ENCODE measurements at regions not wholly inside any gene's neighbourhood (a gene's known extent, or its start where the extent isn't known, plus 50 kb on each side); places are given as distances from the start of the nearest gene placed in this dataset.

- Histone ChIP-seq H3K36me3 (ENCODE audit: control insufficient read depth in 2 of 2, extremely low read depth in 1 of 2, insufficient read depth in 1 of 2, low read length in 1 of 2) (no peaks in the 10 kb centered on the region), H3K4me3 (ENCODE audit: control insufficient read depth in 1 of 2, extremely low read depth in 1 of 2, low read length in 1 of 2) (no peak overlapping the region), H3K4me1 (ENCODE audit: control insufficient read depth in 1 of 2, extremely low read depth in 1 of 2, insufficient read depth in 2 of 2, low read length in 2 of 2) (no peaks in the 10 kb centered on the region), H3K27me3 (replicated peaks in 1 of 2; ENCODE audit: control insufficient read depth in 2 of 2, extremely low read depth in 1 of 2, insufficient read depth in 2 of 2, low read length in 1 of 2) (no peaks in the 10 kb centered on the region), H3K9me3 (no peaks in the 10 kb centered on the region), H3K27ac (ENCODE audit: low read length) (no peak overlapping the region)
- ChIA-PET CTCF (no interaction called here), POLR2A (no interaction called here)
- Mint-ChIP-seq H3K27ac (no peak overlapping the region), H3K4me1 (peaks cover 0 to 7% (median 4%) of the 10 kb centered on the region in 3 donors), H3K27me3 (no peaks in the 10 kb centered on the region), H3K4me3 (no peak overlapping the region), H3K9me3 (peaks cover 0 to 17% (median 3%) of the 10 kb centered on the region in 3 donors), H3K36me3 (no peaks in the 10 kb centered on the region)
- 17% methylated on average over 1 of the region's 3 CpGs for WGBS (ENCODE audit: insufficient coverage)
- DNase-seq (no peak), ATAC-seq (replicated peaks in 1 of 4) (no peak)
Measured at GRCh38 chr12:40502322-40502721, 189.9 kb upstream of the CNTN1 start.

GRCh38 chr12:40505327-40505726, 186.9 kb upstream of the CNTN1 start:
- DNase-seq (no peak), ATAC-seq (replicated peaks in 1 of 4) (no peak)
- ChIA-PET POLR2A (no interaction called here), CTCF (no interaction called here)
- Mint-ChIP-seq H3K36me3 (no peaks in the 10 kb centered on the region), H3K9me3 (peaks cover 0 to 13% (median 3%) of the 10 kb centered on the region in 3 donors), H3K4me3 (no peak overlapping the region), H3K27me3 (no peaks in the 10 kb centered on the region), H3K27ac (no peak overlapping the region), H3K4me1 (peaks cover 0 to 7% (median 4%) of the 10 kb centered on the region in 3 donors)
- no peak overlapping the region for H3K27ac ChIP-seq (ENCODE audit: low read length)
- no CpG with 5 or more reads among the region's 1 CpG for WGBS (ENCODE audit: insufficient coverage)
- no peak overlapping the region for H3K4me3 ChIP-seq (ENCODE audit: control insufficient read depth in 1 of 2, extremely low read depth in 1 of 2, low read length in 1 of 2)
- no peaks in the 10 kb centered on the region for H3K27me3 ChIP-seq (replicated peaks in 1 of 2; ENCODE audit: control insufficient read depth in 2 of 2, extremely low read depth in 1 of 2, insufficient read depth in 2 of 2, low read length in 1 of 2)
- no peaks in the 10 kb centered on the region for H3K36me3 ChIP-seq (ENCODE audit: control insufficient read depth in 2 of 2, extremely low read depth in 1 of 2, insufficient read depth in 1 of 2, low read length in 1 of 2)
- H3K4me1 ChIP-seq (ENCODE audit: control insufficient read depth in 1 of 2, extremely low read depth in 1 of 2, insufficient read depth in 2 of 2, low read length in 2 of 2): no peaks in the 10 kb centered on the region
- H3K9me3 ChIP-seq: no peaks in the 10 kb centered on the region

- no peak for DNase-seq
- no CpG with 5 or more reads among the region's 1 CpG for WGBS (ENCODE audit: insufficient coverage)
Measured at GRCh38 chr12:40508421-40508820, 183.8 kb upstream of the CNTN1 start.

GRCh38 chr12:40511341-40511740, 180.9 kb upstream of the CNTN1 start:
- Histone ChIP-seq H3K9me3 (no peaks in the 10 kb centered on the region), H3K27ac (ENCODE audit: low read length) (no peak overlapping the region), H3K4me1 (ENCODE audit: control insufficient read depth in 1 of 2, extremely low read depth in 1 of 2, insufficient read depth in 2 of 2, low read length in 2 of 2) (no peaks in the 10 kb centered on the region), H3K27me3 (replicated peaks in 1 of 2; ENCODE audit: control insufficient read depth in 2 of 2, extremely low read depth in 1 of 2, insufficient read depth in 2 of 2, low read length in 1 of 2) (no peaks in the 10 kb centered on the region), H3K4me3 (ENCODE audit: control insufficient read depth in 1 of 2, extremely low read depth in 1 of 2, low read length in 1 of 2) (no peak overlapping the region), H3K36me3 (ENCODE audit: control insufficient read depth in 2 of 2, extremely low read depth in 1 of 2, insufficient read depth in 1 of 2, low read length in 1 of 2) (no peaks in the 10 kb centered on the region)
- Mint-ChIP-seq H3K4me1 (no peaks in the 10 kb centered on the region), H3K27me3 (no peaks in the 10 kb centered on the region), H3K27ac (no peak overlapping the region), H3K36me3 (no peaks in the 10 kb centered on the region), H3K4me3 (no peak overlapping the region), H3K9me3 (no peaks in the 10 kb centered on the region)
- WGBS (ENCODE audit: insufficient coverage): 60% methylated on average over 1 of the region's 5 CpGs
- POLR2A ChIA-PET: no interaction called here
- ATAC-seq (replicated peaks in 1 of 4): no peak
- CTCF ChIA-PET: no interaction called here
- no peak for DNase-seq

More at GRCh38 chr12:40508421-40508820, 183.8 kb upstream of the CNTN1 start:
- H3K4me1 ChIP-seq (ENCODE audit: control insufficient read depth in 1 of 2, extremely low read depth in 1 of 2, insufficient read depth in 2 of 2, low read length in 2 of 2): no peaks in the 10 kb centered on the region
- H3K9me3 ChIP-seq: no peaks in the 10 kb centered on the region
- Mint-ChIP-seq H3K27me3 (no peaks in the 10 kb centered on the region), H3K27ac (no peak overlapping the region), H3K4me3 (no peak overlapping the region), H3K4me1 (peaks cover 0 to 7% (median 4%) of the 10 kb centered on the region in 3 donors), H3K36me3 (no peaks in the 10 kb centered on the region), H3K9me3 (peaks cover 0 to 10% (median 3%) of the 10 kb centered on the region in 3 donors)
- H3K27me3 ChIP-seq (replicated peaks in 1 of 2; ENCODE audit: control insufficient read depth in 2 of 2, extremely low read depth in 1 of 2, insufficient read depth in 2 of 2, low read length in 1 of 2): no peaks in the 10 kb centered on the region
- H3K27ac ChIP-seq (ENCODE audit: low read length): no peak overlapping the region
- CTCF ChIA-PET: no interaction called here
- no peak for ATAC-seq (replicated peaks in 1 of 4)
- POLR2A ChIA-PET: no interaction called here
- H3K36me3 ChIP-seq (ENCODE audit: control insufficient read depth in 2 of 2, extremely low read depth in 1 of 2, insufficient read depth in 1 of 2, low read length in 1 of 2): no peaks in the 10 kb centered on the region
- H3K4me3 ChIP-seq (ENCODE audit: control insufficient read depth in 1 of 2, extremely low read depth in 1 of 2, low read length in 1 of 2): no peak overlapping the region

GRCh38 chr12:40515041-40515816, 177.0 kb upstream of the CNTN1 start:
- CTCF ChIA-PET: no interaction called here
- H3K27me3 Mint-ChIP-seq: no peaks in the 10 kb centered on the region

GRCh38 chr12:40522837-40523236, 169.4 kb upstream of the CNTN1 start:
- 100% methylated on average over 1 of the region's 3 CpGs for WGBS (ENCODE audit: insufficient coverage)
- CTCF ChIA-PET: no interaction called here
- POLR2A ChIA-PET: no interaction called here
- no peak overlapping the region for H3K27ac Mint-ChIP-seq
- Histone ChIP-seq H3K4me1 (ENCODE audit: control insufficient read depth in 1 of 2, extremely low read depth in 1 of 2, insufficient read depth in 2 of 2, low read length in 2 of 2) (no peaks in the 10 kb centered on the region), H3K27ac (ENCODE audit: low read length) (no peak overlapping the region), H3K9me3 (no peaks in the 10 kb centered on the region), H3K4me3 (ENCODE audit: control insufficient read depth in 1 of 2, extremely low read depth in 1 of 2, low read length in 1 of 2) (no peak overlapping the region), H3K36me3 (ENCODE audit: control insufficient read depth in 2 of 2, extremely low read depth in 1 of 2, insufficient read depth in 1 of 2, low read length in 1 of 2) (no peaks in the 10 kb centered on the region), H3K27me3 (replicated peaks in 1 of 2; ENCODE audit: control insufficient read depth in 2 of 2, extremely low read depth in 1 of 2, insufficient read depth in 2 of 2, low read length in 1 of 2) (no peaks in the 10 kb centered on the region)
- H3K27me3 Mint-ChIP-seq: no peaks in the 10 kb centered on the region
- no peak for ATAC-seq (replicated peaks in 1 of 4)
- H3K9me3 Mint-ChIP-seq: peaks cover 0 to 7% (median 0%) of the 10 kb centered on the region in 3 donors
- DNase-seq: no peak
- H3K4me1 Mint-ChIP-seq: no peaks in the 10 kb centered on the region
- H3K36me3 Mint-ChIP-seq: no peaks in the 10 kb centered on the region
- H3K4me3 Mint-ChIP-seq: no peak overlapping the region

More at GRCh38 chr12:40515041-40515816, 177.0 kb upstream of the CNTN1 start:
- H3K4me3 Mint-ChIP-seq: no peak overlapping the region
- no peaks in the 10 kb centered on the region for H3K9me3 Mint-ChIP-seq
- no peak for DNase-seq
- no peak for ATAC-seq (replicated peaks in 1 of 4)
- H3K36me3 Mint-ChIP-seq: no peaks in the 10 kb centered on the region
- no peak overlapping the region for H3K4me3 ChIP-seq (ENCODE audit: control insufficient read depth in 1 of 2, extremely low read depth in 1 of 2, low read length in 1 of 2)
- no peaks in the 10 kb centered on the region for H3K9me3 ChIP-seq
- POLR2A ChIA-PET: no interaction called here
- no peak overlapping the region for H3K27ac Mint-ChIP-seq
- no peaks in the 10 kb centered on the region for H3K36me3 ChIP-seq (ENCODE audit: control insufficient read depth in 2 of 2, extremely low read depth in 1 of 2, insufficient read depth in 1 of 2, low read length in 1 of 2)
- H3K27ac ChIP-seq (ENCODE audit: low read length): no peak overlapping the region
- H3K4me1 Mint-ChIP-seq: no peaks in the 10 kb centered on the region
- no peaks in the 10 kb centered on the region for H3K27me3 ChIP-seq (replicated peaks in 1 of 2; ENCODE audit: control insufficient read depth in 2 of 2, extremely low read depth in 1 of 2, insufficient read depth in 2 of 2, low read length in 1 of 2)
- H3K4me1 ChIP-seq (ENCODE audit: control insufficient read depth in 1 of 2, extremely low read depth in 1 of 2, insufficient read depth in 2 of 2, low read length in 2 of 2): no peaks in the 10 kb centered on the region
- WGBS (ENCODE audit: insufficient coverage): no CpG with 5 or more reads among the region's 5 CpGs

GRCh38 chr12:40525054-40525453, 167.2 kb upstream of the CNTN1 start:
- ATAC-seq (replicated peaks in 1 of 4): no peak
- no peak overlapping the region for H3K4me3 Mint-ChIP-seq
- Histone ChIP-seq H3K36me3 (ENCODE audit: control insufficient read depth in 2 of 2, extremely low read depth in 1 of 2, insufficient read depth in 1 of 2, low read length in 1 of 2) (no peaks in the 10 kb centered on the region), H3K27ac (ENCODE audit: low read length) (no peak overlapping the region), H3K27me3 (replicated peaks in 1 of 2; ENCODE audit: control insufficient read depth in 2 of 2, extremely low read depth in 1 of 2, insufficient read depth in 2 of 2, low read length in 1 of 2) (no peaks in the 10 kb centered on the region), H3K4me1 (ENCODE audit: control insufficient read depth in 1 of 2, extremely low read depth in 1 of 2, insufficient read depth in 2 of 2, low read length in 2 of 2) (no peaks in the 10 kb centered on the region), H3K4me3 (ENCODE audit: control insufficient read depth in 1 of 2, extremely low read depth in 1 of 2, low read length in 1 of 2) (no peak overlapping the region), H3K9me3 (no peaks in the 10 kb centered on the region)
- no peaks in the 10 kb centered on the region for H3K4me1 Mint-ChIP-seq
- no CpG with 5 or more reads among the region's 3 CpGs for WGBS (ENCODE audit: insufficient coverage)
- ChIA-PET POLR2A (no interaction called here), CTCF (no interaction called here)
- peaks cover 0 to 7% (median 2%) of the 10 kb centered on the region in 3 donors for H3K9me3 Mint-ChIP-seq
- no peak overlapping the region for H3K27ac Mint-ChIP-seq
- H3K36me3 Mint-ChIP-seq: no peaks in the 10 kb centered on the region
- no peak for DNase-seq
- H3K27me3 Mint-ChIP-seq: no peaks in the 10 kb centered on the region
